ENCODE measurements at regions not wholly inside any gene's neighbourhood (a gene's known extent, or its start where the extent isn't known, plus 50 kb on each side); places are given as distances from the start of the nearest gene placed in this dataset.

- no peak for DNase-seq
Observed at GRCh38 chr2:144280009-144280408, 239.9 kb downstream of the ZEB2 start.

- no peak for DNase-seq
Observed at GRCh38 chr2:144279165-144279564, 240.8 kb downstream of the ZEB2 start.

GRCh38 chr2:144277622-144278354 lies 242.1 kb downstream of the ZEB2 start:
- no peak for DNase-seq

- no peak for DNase-seq
Observed at GRCh38 chr2:144275340-144275739, 244.6 kb downstream of the ZEB2 start.

GRCh38 chr2:144274131-144274530 lies 245.8 kb downstream of the ZEB2 start:
- no peak for DNase-seq

- no peak for DNase-seq
Observed at GRCh38 chr2:144270951-144271350, 249.0 kb downstream of the ZEB2 start.

- DNase-seq = no peak
Observed at GRCh38 chr2:144268036-144268678, 251.8 kb downstream of the ZEB2 start.

- DNase-seq = no peak
Observed at GRCh38 chr2:144267239-144267638, 252.7 kb downstream of the ZEB2 start.

GRCh38 chr2:144265654-144266053 lies 254.3 kb downstream of the ZEB2 start:
- DNase-seq = no peak

- no peak for DNase-seq
Observed at GRCh38 chr2:144261966-144262365, 258.0 kb downstream of the ZEB2 start.

- no peak for DNase-seq
Observed at GRCh38 chr2:144261336-144261735, 258.6 kb downstream of the ZEB2 start.

GRCh38 chr2:144259332-144259731 lies 260.6 kb downstream of the ZEB2 start:
- no peak for DNase-seq

- DNase-seq = no peak
Observed at GRCh38 chr2:144258154-144258553, 261.8 kb downstream of the ZEB2 start.

- DNase-seq = no peak
Observed at GRCh38 chr2:144256996-144257707, 262.8 kb downstream of the ZEB2 start.

- DNase-seq = no peak
Observed at GRCh38 chr2:144254342-144255235, 265.3 kb downstream of the ZEB2 start.

- no peak for DNase-seq
Observed at GRCh38 chr2:144253743-144254142, 266.2 kb downstream of the ZEB2 start.

- DNase-seq = no peak
Observed at GRCh38 chr2:144252694-144253093, 267.2 kb downstream of the ZEB2 start.

GRCh38 chr2:144249035-144249637 lies 270.8 kb downstream of the ZEB2 start:
- DNase-seq = no peak

GRCh38 chr2:144248350-144249034 lies 271.4 kb downstream of the ZEB2 start:
- no peak for DNase-seq

GRCh38 chr2:144244938-144245337 lies 275.0 kb downstream of the ZEB2 start:
- DNase-seq = no peak

GRCh38 chr2:144242311-144242710 lies 277.6 kb downstream of the ZEB2 start:
- DNase-seq = no peak

- DNase-seq = no peak
Observed at GRCh38 chr2:144241801-144242200, 278.1 kb downstream of the ZEB2 start.
